HepG2 (cell line): ENCODE measurements at regions not wholly inside any gene's neighbourhood (a gene's known extent, or its start where the extent isn't known, plus 50 kb on each side); places are given as distances from the start of the nearest gene placed in this dataset.

Experiments
- ASH2L ChIP-seq: fragments of 300-600, 200-600 bp; sonication (generic); IDR thresholded peaks from 2 replicates; pipeline ENCODE4 v1.7.0; 2017; ENCODE audit warnings: low read depth, mild to moderate bottlenecking, moderate library complexity, mixed read lengths, low read length; ENCODE audit not compliant: insufficient read length
- BRCA1 ChIP-seq: sonication (generic); formaldehyde crosslinking; IDR thresholded peaks from 2 replicates; pipeline ENCODE4 v1.4.0; 2020; ENCODE audit warnings: missing genetic modification reagents
- CREBL2 ChIP-seq: sonication (generic); formaldehyde crosslinking; IDR thresholded peaks from 2 replicates; pipeline ENCODE4 v1.8.1; 2023; ENCODE audit warnings: missing genetic modification reagents, mild to moderate bottlenecking, borderline replicate concordance
- EP300 ChIP-seq, 3 experiments: sonication (generic) in 1 of 3; formaldehyde crosslinking in 1 of 3; IDR thresholded peaks; 2 replicates each; pipeline versions ENCODE4 v1.5.1 to v1.6.1; 2011 to 2020; ENCODE audit warnings: low read depth in 2 of 3, low read length in 2 of 3, borderline replicate concordance in 1 of 3, improper control_type of control experiment in 1 of 3, mild to moderate bottlenecking in 1 of 3, missing genetic modification reagents in 1 of 3, moderate library complexity in 1 of 3
- HES4 ChIP-seq: sonication (generic); formaldehyde crosslinking; IDR thresholded peaks from 2 replicates; pipeline ENCODE4 v1.9.0; 2021; ENCODE audit warnings: mild to moderate bottlenecking, missing genetic modification reagents, borderline replicate concordance
- HNRNPLL ChIP-seq: fragments of 200-400 bp; formaldehyde crosslinking; IDR thresholded peaks from 2 replicates; pipeline ENCODE4 v1.6.1; 2017; ENCODE audit warnings: mild to moderate bottlenecking, low read depth, low read length; ENCODE audit not compliant: poor library complexity, severe bottlenecking
- NFYC ChIP-seq: IDR thresholded peaks from 2 replicates; pipeline ENCODE4 v1.6.1; 2016; ENCODE audit warnings: missing genetic modification reagents, missing compliant biosample characterization
- SMYD3 ChIP-seq: sonication (generic); formaldehyde crosslinking; IDR thresholded peaks from 2 replicates; pipeline ENCODE4 v1.8.1; 2023; ENCODE audit warnings: mild to moderate bottlenecking, missing genetic modification reagents
- SP140L ChIP-seq: sonication (generic); formaldehyde crosslinking; IDR thresholded peaks from 2 replicates; pipeline ENCODE4 v1.4.0; 2020; ENCODE audit warnings: missing genetic modification reagents, borderline replicate concordance
- TBP ChIP-seq: sonication (generic); formaldehyde crosslinking; IDR thresholded peaks from 2 replicates; pipeline ENCODE4 v1.5.0; 2020; ENCODE audit warnings: missing genetic modification reagents
- ZFAT ChIP-seq: sonication (generic); formaldehyde crosslinking; conservative IDR thresholded peaks from 2 replicates; pipeline ENCODE4 v1.8.1; 2023; ENCODE audit warnings: missing genetic modification reagents, inconsistent platforms
- ZNF180 ChIP-seq: sonication (generic); formaldehyde crosslinking; IDR thresholded peaks from 2 replicates; pipeline ENCODE4 v1.4.0; 2020; ENCODE audit warnings: low read depth, missing genetic modification reagents, borderline replicate concordance
- ZNF30 ChIP-seq: sonication (generic); formaldehyde crosslinking; IDR thresholded peaks from 2 replicates; pipeline ENCODE4 v1.5.0; 2020; ENCODE audit warnings: mild to moderate bottlenecking, missing genetic modification reagents
- ZNF558 ChIP-seq: sonication (generic); formaldehyde crosslinking; IDR thresholded peaks from 2 replicates; pipeline ENCODE4 v1.9.0; 2022; ENCODE audit warnings: mild to moderate bottlenecking, missing genetic modification reagents, borderline replicate concordance
- ZNF761 ChIP-seq: sonication (generic); formaldehyde crosslinking; conservative IDR thresholded peaks from 2 replicates; pipeline ENCODE4 v1.4.0; 2020; ENCODE audit warnings: mild to moderate bottlenecking, missing genetic modification reagents
- ZNF780A ChIP-seq: sonication (generic); formaldehyde crosslinking; IDR thresholded peaks from 2 replicates; pipeline ENCODE4 v1.8.0; 2022; ENCODE audit warnings: mild to moderate bottlenecking, missing genetic modification reagents, moderate library complexity
- ZNF841 ChIP-seq: sonication (generic); formaldehyde crosslinking; IDR thresholded peaks from 2 replicates; pipeline ENCODE4 v1.8.1; 2023; ENCODE audit warnings: missing genetic modification reagents, borderline replicate concordance
- ZSCAN30 ChIP-seq: sonication (generic); formaldehyde crosslinking; IDR thresholded peaks from 2 replicates; pipeline ENCODE4 v1.5.0; 2020; ENCODE audit warnings: mild to moderate bottlenecking, missing genetic modification reagents
- TF ChIP-seq, protein P1 (sequence below): sonication (generic); formaldehyde crosslinking; IDR thresholded peaks from 2 replicates; pipeline ENCODE4 v1.4.0; 2020; ENCODE audit warnings: mild to moderate bottlenecking, low read depth, missing genetic modification reagents
- TF ChIP-seq, protein P2 (sequence below): sonication (generic); formaldehyde crosslinking; IDR thresholded peaks from 2 replicates; pipeline ENCODE4 v1.5.0; 2020; ENCODE audit warnings: missing genetic modification reagents
- TF ChIP-seq, protein P3 (sequence below): sonication (generic); formaldehyde crosslinking; IDR thresholded peaks from 2 replicates; pipeline ENCODE4 v1.8.0; 2022; ENCODE audit warnings: mild to moderate bottlenecking, missing genetic modification reagents, moderate library complexity
- TF ChIP-seq, protein P4 (sequence below): sonication (generic); formaldehyde crosslinking; IDR thresholded peaks from 2 replicates; pipeline ENCODE4 v1.5.1; 2020; ENCODE audit warnings: mild to moderate bottlenecking, moderate library complexity, missing genetic modification reagents

DNA sequence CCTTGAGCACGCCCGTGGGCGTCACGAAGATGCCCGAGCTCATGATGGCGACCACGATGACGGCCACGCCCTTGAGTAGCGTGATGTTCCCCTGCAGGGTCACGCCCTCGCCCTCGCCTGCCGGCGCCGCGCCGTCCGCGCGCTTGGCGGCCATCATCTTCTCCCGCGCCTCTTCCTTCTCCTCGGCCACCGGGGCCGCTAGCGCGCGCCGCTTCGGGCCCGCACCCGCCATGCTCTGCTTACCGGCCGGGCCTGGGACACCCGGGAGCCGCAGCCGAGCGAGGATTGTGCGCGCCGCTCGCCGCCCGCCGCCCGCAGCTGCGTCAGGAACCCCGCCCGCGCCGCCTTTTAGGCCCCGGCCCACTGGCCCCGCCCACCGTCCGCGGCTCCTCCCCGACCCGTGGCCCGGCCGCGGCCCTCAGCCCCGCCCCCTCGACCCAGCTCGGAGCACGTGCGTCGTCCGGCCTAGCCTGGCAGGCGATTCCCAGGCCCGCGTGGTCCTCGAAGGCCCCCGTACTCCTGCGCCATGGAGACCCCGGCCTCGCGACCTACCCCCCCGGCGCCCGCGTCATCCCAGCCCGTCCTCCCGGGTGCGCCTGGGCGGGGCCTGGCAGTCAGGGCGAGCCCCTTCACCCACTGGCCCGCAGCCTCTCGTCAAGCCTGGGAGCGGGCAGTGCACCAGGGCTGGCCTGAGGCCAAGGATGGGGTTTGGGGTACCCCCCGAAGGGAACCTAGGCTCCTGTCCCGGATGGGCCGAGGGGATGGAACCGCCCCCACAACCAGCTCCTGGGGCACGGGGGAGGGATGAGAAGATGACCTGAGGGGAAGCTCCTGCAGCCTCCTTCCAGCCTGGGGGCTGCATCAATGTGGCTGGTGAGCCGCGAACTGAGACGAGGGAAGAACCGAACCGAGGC is 79.0 kb upstream of the METTL9 start (continued):
- TF ChIP-seq SMYD3 (CRISPR knock-in tag) (peak; percentile 99), HNRNPLL (peak; percentile 22), ZNF30 (CRISPR knock-in tag) (peak; percentile 93; the same call in 1 of the 2 replicates), ZFAT (CRISPR knock-in tag) (peak; percentile 91), CREBL2 (CRISPR knock-in tag) (peak; percentile 92; the same call in 1 of the 2 replicates), SP140L (CRISPR knock-in tag) (peak; percentile 96; the same call in 1 of the 2 replicates), ZNF761 (CRISPR knock-in tag) (peak; percentile 98), ZNF180 (CRISPR knock-in tag) (0 out of 2 replicates have a peak, but pooled peaks have one; percentile 62), BRCA1 (CRISPR knock-in tag) (peak; percentile 99), ASH2L (peak; percentile 89), NFYC (CRISPR knock-in tag) (peak; percentile 50; the same call in 1 of the 2 replicates), ZNF558 (CRISPR knock-in tag) (peak; percentile 98), EP300 (IDR thresholded peaks at IDR 0.05; ENCODE audit: low read depth in 2 of 2, low read length in 2 of 2) (peak in 1 of 2 experiments; percentile 49; a peak in 2 of 4 replicates), EP300 (CRISPR knock-in tag; IDR thresholded peaks at IDR 0.05; ENCODE audit: borderline replicate concordance) (peak; percentile 83), ZNF780A (CRISPR knock-in tag) (peak; percentile 90; the same call in 1 of the 2 replicates), ZNF841 (peak; percentile 96; the same call in 1 of the 2 replicates), ZSCAN30 (peak; percentile 91; the same call in 1 of the 2 replicates), TBP (CRISPR knock-in tag) (peak; percentile 61; the same call in 1 of the 2 replicates), HES4 (peak; percentile 99)
- TF ChIP-seq, protein P1, sequence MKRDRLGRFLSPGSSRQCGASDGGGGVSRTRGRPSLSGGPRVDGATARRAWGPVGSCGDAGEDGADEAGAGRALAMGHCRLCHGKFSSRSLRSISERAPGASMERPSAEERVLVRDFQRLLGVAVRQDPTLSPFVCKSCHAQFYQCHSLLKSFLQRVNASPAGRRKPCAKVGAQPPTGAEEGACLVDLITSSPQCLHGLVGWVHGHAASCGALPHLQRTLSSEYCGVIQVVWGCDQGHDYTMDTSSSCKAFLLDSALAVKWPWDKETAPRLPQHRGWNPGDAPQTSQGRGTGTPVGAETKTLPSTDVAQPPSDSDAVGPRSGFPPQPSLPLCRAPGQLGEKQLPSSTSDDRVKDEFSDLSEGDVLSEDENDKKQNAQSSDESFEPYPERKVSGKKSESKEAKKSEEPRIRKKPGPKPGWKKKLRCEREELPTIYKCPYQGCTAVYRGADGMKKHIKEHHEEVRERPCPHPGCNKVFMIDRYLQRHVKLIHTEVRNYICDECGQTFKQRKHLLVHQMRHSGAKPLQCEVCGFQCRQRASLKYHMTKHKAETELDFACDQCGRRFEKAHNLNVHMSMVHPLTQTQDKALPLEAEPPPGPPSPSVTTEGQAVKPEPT, result peak; percentile 99
- TF ChIP-seq, protein P2, sequence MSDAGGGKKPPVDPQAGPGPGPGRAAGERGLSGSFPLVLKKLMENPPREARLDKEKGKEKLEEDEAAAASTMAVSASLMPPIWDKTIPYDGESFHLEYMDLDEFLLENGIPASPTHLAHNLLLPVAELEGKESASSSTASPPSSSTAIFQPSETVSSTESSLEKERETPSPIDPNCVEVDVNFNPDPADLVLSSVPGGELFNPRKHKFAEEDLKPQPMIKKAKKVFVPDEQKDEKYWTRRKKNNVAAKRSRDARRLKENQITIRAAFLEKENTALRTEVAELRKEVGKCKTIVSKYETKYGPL (CRISPR knock-in tag), result peak; percentile 90; the same call in 1 of the 2 replicates
- TF ChIP-seq, protein P3, sequence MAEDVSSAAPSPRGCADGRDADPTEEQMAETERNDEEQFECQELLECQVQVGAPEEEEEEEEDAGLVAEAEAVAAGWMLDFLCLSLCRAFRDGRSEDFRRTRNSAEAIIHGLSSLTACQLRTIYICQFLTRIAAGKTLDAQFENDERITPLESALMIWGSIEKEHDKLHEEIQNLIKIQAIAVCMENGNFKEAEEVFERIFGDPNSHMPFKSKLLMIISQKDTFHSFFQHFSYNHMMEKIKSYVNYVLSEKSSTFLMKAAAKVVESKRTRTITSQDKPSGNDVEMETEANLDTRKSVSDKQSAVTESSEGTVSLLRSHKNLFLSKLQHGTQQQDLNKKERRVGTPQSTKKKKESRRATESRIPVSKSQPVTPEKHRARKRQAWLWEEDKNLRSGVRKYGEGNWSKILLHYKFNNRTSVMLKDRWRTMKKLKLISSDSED, result peak; percentile 97; the same call in 1 of the 2 replicates
- TF ChIP-seq, protein P4, sequence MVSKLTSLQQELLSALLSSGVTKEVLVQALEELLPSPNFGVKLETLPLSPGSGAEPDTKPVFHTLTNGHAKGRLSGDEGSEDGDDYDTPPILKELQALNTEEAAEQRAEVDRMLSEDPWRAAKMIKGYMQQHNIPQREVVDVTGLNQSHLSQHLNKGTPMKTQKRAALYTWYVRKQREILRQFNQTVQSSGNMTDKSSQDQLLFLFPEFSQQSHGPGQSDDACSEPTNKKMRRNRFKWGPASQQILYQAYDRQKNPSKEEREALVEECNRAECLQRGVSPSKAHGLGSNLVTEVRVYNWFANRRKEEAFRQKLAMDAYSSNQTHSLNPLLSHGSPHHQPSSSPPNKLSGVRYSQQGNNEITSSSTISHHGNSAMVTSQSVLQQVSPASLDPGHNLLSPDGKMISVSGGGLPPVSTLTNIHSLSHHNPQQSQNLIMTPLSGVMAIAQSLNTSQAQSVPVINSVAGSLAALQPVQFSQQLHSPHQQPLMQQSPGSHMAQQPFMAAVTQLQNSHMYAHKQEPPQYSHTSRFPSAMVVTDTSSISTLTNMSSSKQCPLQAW (CRISPR knock-in tag), result peak; percentile 90
